ENCODE measurements at regions not wholly inside any gene's neighbourhood (a gene's known extent, or its start where the extent isn't known, plus 50 kb on each side); places are given as distances from the start of the nearest gene placed in this dataset.

DNA sequence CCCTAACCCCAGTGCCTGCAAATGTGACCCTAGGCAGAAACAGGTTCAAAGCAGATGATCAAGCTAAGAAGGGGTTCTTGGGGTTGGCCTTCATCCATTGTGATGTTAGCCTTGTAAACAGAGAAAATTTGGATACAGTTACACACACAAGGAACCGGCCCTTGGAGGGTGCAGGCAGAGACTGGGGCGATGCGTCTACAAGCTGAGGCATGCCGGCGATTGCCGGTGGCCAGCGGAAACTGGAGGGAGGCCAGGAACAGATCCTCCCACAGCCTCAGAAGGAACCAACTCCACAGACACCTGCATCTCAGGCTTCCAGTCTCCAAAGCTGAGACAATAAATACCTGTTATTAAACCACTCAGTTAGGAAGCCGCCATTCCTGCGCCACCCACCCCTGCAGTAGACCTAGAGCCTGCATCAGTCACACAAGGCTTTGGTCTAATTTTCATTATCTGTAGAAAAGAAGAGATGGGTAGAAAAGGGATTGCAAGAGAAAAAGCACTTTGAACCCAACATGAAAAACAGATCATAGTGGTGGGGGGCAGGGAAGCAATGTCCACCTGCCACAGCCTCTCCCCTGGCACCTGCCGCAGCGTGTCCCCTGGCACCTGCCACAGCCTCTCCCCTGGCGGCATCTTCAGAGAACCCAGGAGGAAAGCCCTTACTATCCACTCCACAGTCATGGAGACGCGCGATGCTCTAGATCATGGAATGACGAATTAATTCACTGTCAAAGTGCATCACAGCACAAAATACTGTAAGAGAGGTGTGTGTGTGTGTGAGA is 119.7 kb upstream of the SOX1 start:
- DNase-seq = no peak

DNA sequence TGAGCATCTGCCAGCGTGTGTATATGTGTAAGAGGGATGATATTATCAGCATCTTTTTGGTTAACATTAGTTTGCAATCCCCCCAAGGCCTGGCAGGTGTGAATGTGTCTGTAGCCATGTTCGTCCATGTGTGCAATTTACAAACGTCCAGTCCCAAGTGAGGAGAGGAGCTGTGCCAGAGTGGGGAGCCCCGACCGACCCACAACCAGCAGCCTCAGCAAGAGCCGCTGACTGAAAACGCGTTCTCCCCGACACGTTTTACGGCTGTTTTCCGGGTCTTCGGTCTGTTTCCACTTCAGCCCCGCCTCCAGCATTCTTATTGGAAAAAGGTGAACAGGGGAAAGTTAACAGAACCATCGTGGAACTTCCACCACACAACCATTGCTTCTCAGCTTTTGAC is 119.1 kb upstream of the SOX1 start:
- no peak for DNase-seq
- ATAC-seq (ENCODE audit: low FRiP score in 2 of 2) = no peak
- WGBS, 2 donors = 76% methylated on average over 15 of the region's 15 CpGs
- Histone ChIP-seq H3K36me3 (no peaks in the 10 kb centered on the region), H3K9me3 (peaks cover 0 to 20% (median 6%) of the 10 kb centered on the region in 4 donors), H3K27me3 (no peaks in the 10 kb centered on the region), H3K4me1 (no peaks in the 10 kb centered on the region), H3K4me3 (no peak overlapping the region), H3K27ac (no peak overlapping the region)
- TF ChIP-seq, protein P1, sequence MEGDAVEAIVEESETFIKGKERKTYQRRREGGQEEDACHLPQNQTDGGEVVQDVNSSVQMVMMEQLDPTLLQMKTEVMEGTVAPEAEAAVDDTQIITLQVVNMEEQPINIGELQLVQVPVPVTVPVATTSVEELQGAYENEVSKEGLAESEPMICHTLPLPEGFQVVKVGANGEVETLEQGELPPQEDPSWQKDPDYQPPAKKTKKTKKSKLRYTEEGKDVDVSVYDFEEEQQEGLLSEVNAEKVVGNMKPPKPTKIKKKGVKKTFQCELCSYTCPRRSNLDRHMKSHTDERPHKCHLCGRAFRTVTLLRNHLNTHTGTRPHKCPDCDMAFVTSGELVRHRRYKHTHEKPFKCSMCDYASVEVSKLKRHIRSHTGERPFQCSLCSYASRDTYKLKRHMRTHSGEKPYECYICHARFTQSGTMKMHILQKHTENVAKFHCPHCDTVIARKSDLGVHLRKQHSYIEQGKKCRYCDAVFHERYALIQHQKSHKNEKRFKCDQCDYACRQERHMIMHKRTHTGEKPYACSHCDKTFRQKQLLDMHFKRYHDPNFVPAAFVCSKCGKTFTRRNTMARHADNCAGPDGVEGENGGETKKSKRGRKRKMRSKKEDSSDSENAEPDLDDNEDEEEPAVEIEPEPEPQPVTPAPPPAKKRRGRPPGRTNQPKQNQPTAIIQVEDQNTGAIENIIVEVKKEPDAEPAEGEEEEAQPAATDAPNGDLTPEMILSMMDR (IDR thresholded peaks at IDR 0.05) = no peak
- no peak for TF ChIP-seq POLR2A (IDR thresholded peaks at IDR 0.05)

More for the DNA sequence above, 119.7 kb upstream of the SOX1 start:
- ATAC-seq (ENCODE audit: low FRiP score in 2 of 2) = no peak
- Histone ChIP-seq H3K4me3 (no peak overlapping the region), H3K27me3 (no peaks in the 10 kb centered on the region), H3K27ac (no peak overlapping the region), H3K9me3 (peaks cover 0 to 20% (median 6%) of the 10 kb centered on the region in 4 donors), H3K4me1 (no peaks in the 10 kb centered on the region), H3K36me3 (no peaks in the 10 kb centered on the region)
- WGBS, 2 donors = 86 to 88% methylated on average over 16 of the region's 16 CpGs
- TF ChIP-seq, protein P1 (IDR thresholded peaks at IDR 0.05) = no peak
- TF ChIP-seq POLR2A (IDR thresholded peaks at IDR 0.05) = no peak
- no peak for TF ChIP-seq POLR2AphosphoS5 (IDR thresholded peaks at IDR 0.05)
- TF ChIP-seq EP300 (IDR thresholded peaks at IDR 0.05) = no peak

DNA sequence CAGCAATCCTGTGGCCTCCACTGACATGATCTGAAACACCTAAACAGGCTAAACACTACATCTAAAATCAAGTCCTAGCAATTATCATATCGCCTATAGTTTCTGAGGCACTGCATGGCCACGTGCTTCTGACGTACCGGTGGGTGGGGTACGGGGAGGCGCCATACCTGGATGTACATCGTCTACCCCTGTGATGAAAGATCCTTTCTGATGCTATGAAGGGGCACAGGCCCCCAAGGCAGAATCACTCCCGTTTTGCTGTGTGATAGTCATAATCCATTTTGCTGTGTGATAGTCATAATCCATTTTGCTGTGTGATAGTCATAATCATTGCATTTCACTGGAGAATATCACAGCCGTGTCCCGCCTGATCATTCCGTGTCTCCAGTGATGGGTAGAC is 118.7 kb upstream of the SOX1 start:
- Histone ChIP-seq H3K4me3 (no peak overlapping the region), H3K27me3 (no peaks in the 10 kb centered on the region), H3K9me3 (peaks cover 0 to 20% (median 6%) of the 10 kb centered on the region in 4 donors), H3K36me3 (no peaks in the 10 kb centered on the region), H3K4me1 (no peaks in the 10 kb centered on the region), H3K27ac (no peak overlapping the region)
- no peak for ATAC-seq (ENCODE audit: low FRiP score in 2 of 2)
- no peak for DNase-seq
- no peak for TF ChIP-seq EP300 (IDR thresholded peaks at IDR 0.05)
- TF ChIP-seq POLR2AphosphoS5 (IDR thresholded peaks at IDR 0.05) = no peak
- TF ChIP-seq, protein P1 (IDR thresholded peaks at IDR 0.05) = no peak
- no peak for TF ChIP-seq POLR2A (IDR thresholded peaks at IDR 0.05)
- 88 to 89% methylated on average over 11 of the region's 11 CpGs for WGBS, 2 donors

DNA sequence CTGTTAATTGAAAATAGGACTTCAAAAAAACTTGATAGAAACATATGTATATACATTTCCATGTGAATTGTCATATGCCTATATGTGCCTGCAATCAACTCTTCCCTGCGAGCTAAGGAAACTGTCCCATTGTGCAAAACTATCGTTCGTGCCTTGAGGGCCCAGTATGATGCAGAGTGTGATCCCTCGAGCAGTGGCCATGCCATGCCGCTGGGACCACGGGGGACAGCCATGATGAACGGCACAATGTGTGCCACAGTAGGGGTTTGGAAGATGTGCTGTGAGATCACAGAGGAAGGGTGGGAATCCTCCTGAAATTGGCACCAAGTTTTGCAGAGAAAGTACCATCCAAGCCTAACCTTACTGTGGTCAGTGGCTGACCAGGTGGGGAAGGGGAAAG is 118.1 kb upstream of the SOX1 start:
- ATAC-seq (ENCODE audit: low FRiP score in 2 of 2) = no peak
- no peak overlapping the region for H3K27ac ChIP-seq
- 93% methylated on average over 7 of the region's 7 CpGs for WGBS, 2 donors
- no peak overlapping the region for H3K4me3 ChIP-seq
- TF ChIP-seq, protein P1 (IDR thresholded peaks at IDR 0.05) = no peak
- TF ChIP-seq POLR2A (IDR thresholded peaks at IDR 0.05) (no peak), EP300 (IDR thresholded peaks at IDR 0.05) (no peak), POLR2AphosphoS5 (IDR thresholded peaks at IDR 0.05) (no peak)
- no peaks in the 10 kb centered on the region for H3K4me1 ChIP-seq
- H3K9me3 ChIP-seq = peaks cover 0 to 20% (median 6%) of the 10 kb centered on the region in 4 donors
- no peaks in the 10 kb centered on the region for H3K36me3 ChIP-seq
- no peak for DNase-seq
- no peaks in the 10 kb centered on the region for H3K27me3 ChIP-seq

DNA sequence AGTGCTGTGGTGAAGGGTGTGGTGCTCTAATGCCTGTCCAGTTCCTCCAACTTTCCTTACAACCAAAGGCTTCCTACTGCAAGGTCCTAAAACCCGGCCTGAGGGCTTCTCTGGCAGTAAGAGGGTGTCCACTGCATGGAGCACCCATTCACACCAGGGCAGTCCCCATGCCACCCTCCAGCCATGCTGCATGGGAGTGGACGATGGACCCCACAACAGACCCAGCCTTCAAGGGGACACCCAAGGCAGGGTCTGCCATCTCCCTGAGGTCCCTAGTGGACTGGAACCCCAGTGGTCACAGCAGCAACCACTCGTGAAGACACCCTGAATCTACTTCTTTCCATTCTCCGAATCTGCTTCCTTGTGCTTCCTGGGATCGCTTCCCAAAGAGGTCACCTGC is 117.6 kb upstream of the SOX1 start:
- H3K36me3 ChIP-seq = no peaks in the 10 kb centered on the region
- no peaks in the 10 kb centered on the region for H3K4me1 ChIP-seq
- H3K9me3 ChIP-seq = peaks cover 0 to 20% (median 6%) of the 10 kb centered on the region in 4 donors
- H3K4me3 ChIP-seq = no peak overlapping the region
- DNase-seq = no peak
- H3K27me3 ChIP-seq = no peaks in the 10 kb centered on the region
- 83 to 87% methylated on average over 3 to 5 of the region's 5 CpGs for WGBS, 2 donors
- no peak for TF ChIP-seq POLR2A (IDR thresholded peaks at IDR 0.05)
- H3K27ac ChIP-seq = no peak overlapping the region
- no peak for ATAC-seq (ENCODE audit: low FRiP score in 2 of 2)
